NCI-H748 (cell line): ENCODE measurements at regions not wholly inside any gene's neighbourhood (a gene's known extent, or its start where the extent isn't known, plus 50 kb on each side); places are given as distances from the start of the nearest gene placed in this dataset.

Source experiments
- DNase-seq: peaks from one replicate; lab custom pipeline; 2025; ENCODE audit not compliant: unreplicated experiment; lab: John Stamatoyannopoulos, UW

DNA sequence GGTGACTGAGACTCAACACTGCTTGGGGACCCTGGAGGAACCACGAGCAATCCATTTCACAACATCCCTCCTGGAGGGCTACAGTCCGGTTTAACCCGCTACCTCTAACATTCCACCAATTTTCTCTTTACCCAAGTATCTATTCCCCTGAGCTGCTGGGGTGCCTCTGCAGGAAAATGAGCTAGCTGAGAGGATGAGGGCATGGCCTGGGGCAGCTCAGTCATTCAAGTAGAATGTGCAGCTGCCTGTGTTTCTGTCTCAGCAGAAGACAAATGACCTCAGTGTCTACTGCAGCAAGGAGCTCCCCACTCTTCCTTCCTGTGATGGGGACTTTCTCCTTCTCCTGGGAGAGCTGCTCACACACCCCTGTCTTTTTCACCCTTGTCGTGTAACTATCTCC is 120.8 kb downstream of the ZNF518B start:
- DNase-seq, result no peak

GRCh38 chr4:10335050-10335449 is 122.2 kb downstream of the ZNF518B start:
- DNase-seq, result no peak

- DNase-seq, result no peak
Measured at GRCh38 chr4:10334506-10335028, 122.7 kb downstream of the ZNF518B start.

GRCh38 chr4:10333942-10334341 is 123.3 kb downstream of the ZNF518B start:
- DNase-seq, result no peak

- DNase-seq, result no peak
Measured at GRCh38 chr4:10326075-10326474, 131.2 kb downstream of the ZNF518B start.

DNA sequence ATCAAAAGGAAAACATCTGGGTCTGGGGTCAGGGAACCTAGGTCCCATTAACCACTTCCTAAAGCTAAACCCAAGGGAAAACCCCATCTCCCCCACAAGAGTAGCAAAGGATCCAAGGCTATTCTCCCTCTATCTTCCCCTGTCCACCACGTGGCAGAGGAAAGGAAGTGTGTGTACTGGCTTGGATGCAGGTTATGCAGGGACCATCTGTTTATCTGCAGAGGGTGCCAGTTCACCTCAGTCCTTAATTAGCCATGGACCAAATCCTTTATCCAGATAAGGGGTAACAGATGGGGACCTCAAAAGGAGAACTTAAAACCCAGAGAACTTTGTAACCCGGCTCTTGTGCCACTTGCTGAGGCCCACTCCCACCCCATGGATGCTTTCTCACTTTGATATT is 135.3 kb downstream of the ZNF518B start:
- no peak for DNase-seq

DNA sequence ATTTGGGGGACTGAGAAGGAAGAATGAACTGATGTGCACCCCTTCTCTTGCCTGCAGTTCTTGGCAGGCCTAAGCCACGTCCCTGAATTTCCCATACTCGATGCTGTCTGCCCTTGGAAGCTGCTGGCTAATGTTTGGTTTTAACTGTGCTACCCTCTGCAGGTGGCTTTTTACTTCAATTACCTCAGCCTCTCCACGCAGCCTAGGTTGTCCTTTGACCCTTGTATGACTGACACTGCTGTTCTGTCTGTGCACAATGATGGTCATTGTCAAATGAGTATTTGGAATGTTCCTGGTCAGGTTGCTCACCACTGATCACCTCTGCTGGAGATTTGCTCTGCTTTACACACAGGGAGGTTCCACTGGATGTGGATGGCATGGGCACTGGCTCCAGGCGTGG is 137.1 kb downstream of the ZNF518B start:
- DNase-seq, result no peak

DNA sequence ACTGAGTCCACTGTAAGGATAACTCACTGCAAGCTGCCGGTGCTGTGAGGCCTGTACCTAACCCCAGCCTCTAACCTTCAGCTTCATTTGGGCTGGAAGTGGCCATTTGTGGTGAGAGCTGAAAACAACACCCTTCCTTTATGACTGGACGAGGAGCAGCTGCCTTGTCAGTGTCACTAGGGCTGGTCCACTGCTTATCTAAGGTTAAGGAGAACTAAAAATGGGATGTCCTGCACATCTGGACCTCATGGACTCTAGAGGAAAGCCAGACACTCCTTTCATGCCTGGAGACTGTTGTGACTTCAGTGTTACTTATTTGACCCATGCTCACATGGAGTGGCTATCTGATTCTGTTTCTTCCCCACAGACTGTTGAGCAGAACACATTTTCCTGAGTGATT is 139.9 kb downstream of the ZNF518B start:
- no peak for DNase-seq

DNA sequence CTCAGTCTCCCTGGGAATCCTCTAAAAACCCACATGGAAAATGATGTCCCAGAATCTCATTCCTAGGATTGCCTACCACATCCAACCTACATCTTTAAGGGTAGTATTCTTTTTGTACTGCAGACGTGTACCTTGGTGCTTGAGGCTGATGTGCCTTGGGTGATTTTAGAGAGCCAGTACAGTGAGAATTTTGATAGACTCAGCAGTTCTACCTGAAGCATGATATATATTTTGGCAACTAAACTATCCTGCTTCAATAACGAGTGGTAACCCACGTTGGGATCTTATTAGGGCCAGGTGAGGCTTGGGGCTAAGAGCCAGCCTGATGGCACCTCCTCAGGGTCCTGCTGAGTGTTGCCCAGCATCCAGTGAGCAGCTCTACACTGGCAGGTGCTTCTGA is 140.4 kb downstream of the ZNF518B start:
- no peak for DNase-seq

GRCh38 chr4:10315638-10316037 is 141.6 kb downstream of the ZNF518B start:
- no peak for DNase-seq

- no peak for DNase-seq
Measured at GRCh38 chr4:10312568-10312967, 144.7 kb downstream of the ZNF518B start.

GRCh38 chr4:10311939-10312338 is 145.3 kb downstream of the ZNF518B start:
- no peak for DNase-seq

GRCh38 chr4:10305816-10306215 is 151.4 kb downstream of the ZNF518B start:
- no peak for DNase-seq

DNA sequence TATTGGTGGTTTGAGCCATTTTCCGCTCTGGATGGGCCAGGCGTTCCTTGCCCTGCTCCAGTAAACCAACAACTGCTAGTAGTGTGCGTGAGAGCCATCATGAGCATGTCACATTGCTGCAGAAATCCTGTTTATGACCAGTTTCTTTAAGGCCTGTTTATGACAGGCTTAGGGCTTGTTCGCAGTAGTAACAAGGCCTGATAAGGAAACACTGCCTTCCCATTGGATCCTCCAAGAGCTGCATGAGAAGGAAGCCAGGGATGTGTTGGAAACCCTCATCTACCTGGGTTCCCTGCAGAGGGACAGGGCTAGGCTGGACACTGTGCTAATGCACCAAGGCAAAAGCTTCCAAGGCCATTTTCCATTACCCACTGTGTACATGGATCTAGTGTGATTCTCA is 153.9 kb downstream of the ZNF518B start:
- no peak for DNase-seq

DNA sequence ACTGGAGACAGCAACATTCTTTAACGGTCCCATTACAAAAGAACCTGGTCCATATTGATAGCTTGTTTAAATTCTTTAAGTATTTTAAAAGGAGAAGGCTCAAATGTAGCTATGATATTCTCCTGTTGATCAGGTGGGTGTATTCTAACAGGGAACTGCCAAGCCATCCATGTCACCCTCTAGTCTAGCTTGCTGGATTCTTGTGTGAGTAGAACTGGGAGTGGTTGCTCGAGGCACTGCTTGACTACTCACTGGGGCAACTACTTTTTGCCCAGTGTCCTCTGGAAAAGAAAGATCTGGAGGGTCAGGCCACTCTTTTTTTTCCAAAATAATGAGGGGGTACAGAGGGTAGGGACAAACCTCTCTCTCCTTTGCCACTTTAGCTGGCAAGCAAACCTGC is 155.1 kb downstream of the ZNF518B start:
- no peak for DNase-seq

- no peak for DNase-seq
Measured at GRCh38 chr4:10299601-10300000, 157.6 kb downstream of the ZNF518B start.

GRCh38 chr4:10298681-10299080 is 158.5 kb downstream of the ZNF518B start:
- DNase-seq, result no peak

- peak; percentile 4 for DNase-seq
Measured at GRCh38 chr4:10296730-10297129, 160.5 kb downstream of the ZNF518B start.

DNA sequence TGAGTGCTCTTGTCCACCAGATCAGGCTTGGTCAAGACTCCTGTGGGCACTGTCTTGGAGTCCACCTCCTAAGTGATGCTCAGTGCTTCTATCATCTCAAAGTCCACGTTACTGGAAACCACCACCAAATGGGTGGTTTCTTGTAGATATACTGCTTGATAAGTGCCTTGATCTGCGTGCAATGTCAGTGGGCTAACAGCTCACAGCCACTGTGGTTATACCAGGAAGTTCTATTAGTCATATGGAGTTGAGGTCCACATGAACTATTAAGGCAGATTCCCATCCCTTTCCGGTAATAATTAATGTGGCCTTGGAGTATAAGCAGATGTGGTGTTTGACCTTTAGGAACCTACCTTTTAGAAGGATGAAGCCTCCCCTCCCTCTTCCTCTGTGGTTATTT is 161.9 kb downstream of the ZNF518B start:
- DNase-seq, result no peak

GRCh38 chr4:10289538-10289906 is 167.7 kb downstream of the ZNF518B start:
- no peak for DNase-seq

- DNase-seq, result no peak
Measured at GRCh38 chr4:10288830-10289537, 168.2 kb downstream of the ZNF518B start.

DNA sequence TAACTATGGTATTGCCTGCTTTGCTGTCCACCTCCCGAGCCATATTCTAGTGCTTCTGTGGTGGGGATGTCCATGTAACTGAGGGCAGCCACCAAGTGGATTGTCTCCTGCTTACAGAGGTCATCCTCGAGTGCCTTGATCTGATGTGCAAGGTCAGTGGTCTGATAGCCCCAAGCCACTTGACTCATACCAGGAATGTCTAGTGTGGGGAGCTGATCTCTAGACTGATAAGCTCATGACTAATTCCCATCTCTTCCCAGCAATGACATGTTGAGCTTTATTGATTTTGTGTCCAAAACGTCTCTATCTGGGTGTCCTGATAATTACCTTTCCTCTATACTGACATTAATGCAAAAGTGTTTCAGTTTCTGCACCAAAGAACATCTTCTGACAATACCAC is 168.4 kb upstream of the WDR1 start:
- DNase-seq, result no peak

GRCh38 chr4:10283761-10284160 is 167.2 kb upstream of the WDR1 start:
- DNase-seq, result no peak
